ENCODE measurements at regions not wholly inside any gene's neighbourhood (a gene's known extent, or its start where the extent isn't known, plus 50 kb on each side); places are given as distances from the start of the nearest gene placed in this dataset.
"Not testable (repeated sequence)": the region's sequence is repeated elsewhere in the genome, so short reads cannot be mapped to it uniquely, and the experiment has no call there.

DNA sequence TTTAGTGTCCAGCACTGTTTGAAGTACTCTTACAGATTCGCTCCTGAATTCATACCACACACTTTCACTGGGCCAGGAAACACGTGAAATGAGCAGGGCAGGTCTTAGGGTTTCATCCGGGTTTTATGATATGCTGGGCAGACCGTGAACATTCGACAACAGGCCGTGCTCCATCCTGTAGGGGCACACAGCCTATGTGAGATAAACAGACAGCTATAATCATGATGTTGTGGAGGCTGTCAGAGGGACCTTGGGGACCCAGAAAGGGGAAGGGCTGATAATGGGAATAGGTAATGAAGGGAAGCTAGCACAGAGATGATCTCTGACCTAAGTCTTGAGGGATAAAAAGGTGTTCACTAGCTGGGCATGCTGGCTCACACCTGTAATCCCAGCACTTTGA lies 110.4 kb downstream of the RIN2 start:
- Histone ChIP-seq H3K4me1 (no peaks in the 10 kb centered on the region), H3K4me3 (no peak overlapping the region), H3K9me3 (no peaks in the 10 kb centered on the region), H3K27ac (no peak overlapping the region), H3K36me3 (peaks cover 6 to 13% of the 10 kb centered on the region in 2 donors), H3K27me3 (no peaks in the 10 kb centered on the region)
- TF ChIP-seq, protein P1, sequence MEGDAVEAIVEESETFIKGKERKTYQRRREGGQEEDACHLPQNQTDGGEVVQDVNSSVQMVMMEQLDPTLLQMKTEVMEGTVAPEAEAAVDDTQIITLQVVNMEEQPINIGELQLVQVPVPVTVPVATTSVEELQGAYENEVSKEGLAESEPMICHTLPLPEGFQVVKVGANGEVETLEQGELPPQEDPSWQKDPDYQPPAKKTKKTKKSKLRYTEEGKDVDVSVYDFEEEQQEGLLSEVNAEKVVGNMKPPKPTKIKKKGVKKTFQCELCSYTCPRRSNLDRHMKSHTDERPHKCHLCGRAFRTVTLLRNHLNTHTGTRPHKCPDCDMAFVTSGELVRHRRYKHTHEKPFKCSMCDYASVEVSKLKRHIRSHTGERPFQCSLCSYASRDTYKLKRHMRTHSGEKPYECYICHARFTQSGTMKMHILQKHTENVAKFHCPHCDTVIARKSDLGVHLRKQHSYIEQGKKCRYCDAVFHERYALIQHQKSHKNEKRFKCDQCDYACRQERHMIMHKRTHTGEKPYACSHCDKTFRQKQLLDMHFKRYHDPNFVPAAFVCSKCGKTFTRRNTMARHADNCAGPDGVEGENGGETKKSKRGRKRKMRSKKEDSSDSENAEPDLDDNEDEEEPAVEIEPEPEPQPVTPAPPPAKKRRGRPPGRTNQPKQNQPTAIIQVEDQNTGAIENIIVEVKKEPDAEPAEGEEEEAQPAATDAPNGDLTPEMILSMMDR (IDR thresholded peaks at IDR 0.05) = no peak
- no peak for DNase-seq (ENCODE audit: low spot score in 2 of 2)
- intact Hi-C loops (cut with DNase I) = no loop called here

DNA sequence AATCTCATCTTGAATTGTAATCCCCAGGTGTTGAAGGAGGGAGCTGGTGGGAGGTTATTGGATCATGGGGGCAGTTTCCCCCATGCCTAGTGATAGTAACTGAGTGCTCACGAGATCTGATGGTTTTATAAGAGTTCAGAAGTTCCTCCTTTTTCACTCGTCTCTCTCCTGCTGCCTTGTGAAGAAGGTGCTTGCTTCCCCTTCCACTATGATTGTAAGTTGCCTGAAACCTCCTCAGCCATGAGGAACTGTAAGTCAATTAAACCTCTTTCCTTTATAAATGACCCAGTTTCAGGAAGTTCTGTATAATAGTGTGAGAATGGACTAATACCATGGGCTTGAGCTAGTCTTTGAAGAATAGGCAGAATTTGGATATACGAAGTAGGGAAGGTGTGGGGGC lies 113.9 kb downstream of the RIN2 start:
- no peaks in the 10 kb centered on the region for H3K27me3 ChIP-seq
- no peak overlapping the region for H3K27ac ChIP-seq
- DNase-seq (ENCODE audit: low spot score in 2 of 2) = no peak
- no peaks in the 10 kb centered on the region for H3K9me3 ChIP-seq
- TF ChIP-seq, protein P1 (IDR thresholded peaks at IDR 0.05) = no peak
- no peak overlapping the region for H3K4me3 ChIP-seq
- H3K36me3 ChIP-seq = peaks cover 6 to 13% of the 10 kb centered on the region in 2 donors
- intact Hi-C loops (cut with DNase I) = no loop called here
- peaks cover 0 to 3% of the 10 kb centered on the region in 2 donors for H3K4me1 ChIP-seq

DNA sequence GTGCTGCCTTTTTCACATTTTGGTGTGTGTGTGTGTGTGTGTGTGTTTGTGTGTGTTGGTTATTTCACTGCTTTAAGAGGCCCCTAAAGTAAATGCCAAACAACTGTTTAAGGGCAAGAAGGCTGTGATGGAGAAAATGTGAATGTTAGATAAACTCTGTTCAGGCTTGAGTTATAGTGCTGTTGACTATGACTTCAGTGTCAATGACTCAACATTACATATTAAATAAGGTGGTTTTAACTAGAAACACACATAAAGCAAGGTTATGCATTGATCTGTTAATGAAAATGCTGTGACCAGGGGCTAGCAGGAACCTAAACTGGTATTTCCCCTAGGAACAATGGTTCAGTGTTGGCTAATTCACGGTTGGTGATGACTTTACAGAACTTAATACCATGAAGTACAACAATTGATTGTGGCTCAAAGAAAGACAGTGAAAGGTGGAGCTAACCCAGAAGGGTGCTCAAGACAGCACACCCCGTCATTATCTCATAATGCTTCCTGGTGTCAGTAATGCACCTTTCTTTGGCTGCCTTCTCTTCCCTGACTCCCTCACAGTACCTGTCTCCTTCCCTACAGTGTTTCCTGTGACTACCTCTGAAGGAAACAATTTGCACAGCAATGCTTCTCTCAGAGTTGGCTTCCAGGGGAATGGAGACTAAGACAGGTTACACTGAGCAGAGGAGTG lies 116.1 kb downstream of the RIN2 start:
- TF ChIP-seq, protein P1 (IDR thresholded peaks at IDR 0.05) = no peak

DNA sequence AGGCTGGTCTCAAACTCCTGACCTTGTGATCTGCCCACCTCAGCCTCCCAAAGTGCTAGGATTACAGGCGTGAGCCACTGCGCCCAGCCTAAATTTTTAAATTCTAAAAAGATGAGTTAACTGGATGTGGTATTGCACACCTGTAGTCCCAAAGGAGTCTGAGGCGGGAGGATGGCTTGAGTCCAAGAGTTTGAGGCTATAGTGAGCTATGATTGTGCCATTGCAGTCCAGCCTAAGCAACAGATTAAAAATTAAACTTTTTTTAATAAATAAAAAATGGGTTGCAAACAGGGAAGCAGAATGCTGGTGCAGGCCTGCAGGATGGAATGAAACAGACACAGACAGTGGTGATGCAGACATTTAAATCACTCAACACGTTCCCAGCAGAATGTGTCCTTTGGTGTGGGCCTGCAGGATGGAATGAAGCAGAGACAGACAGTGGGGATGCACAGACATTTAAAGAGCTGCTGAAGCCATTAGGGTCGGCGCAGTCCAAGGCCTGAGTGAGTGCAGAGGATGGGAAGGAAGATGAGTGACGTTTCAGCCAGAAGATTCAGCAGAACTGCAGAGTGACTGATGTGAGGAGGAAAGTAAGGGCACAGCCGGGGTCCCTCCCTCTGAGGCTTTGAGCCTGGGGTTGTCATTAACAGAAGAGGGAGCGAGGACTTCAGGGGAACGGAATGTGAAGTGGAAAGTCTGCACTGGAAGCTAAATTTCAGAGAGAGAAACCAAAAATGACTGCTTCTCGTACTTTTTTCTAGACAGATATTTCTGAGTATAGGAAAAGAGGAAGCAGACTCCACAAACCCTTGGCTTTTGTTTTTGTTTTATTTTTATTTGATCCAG lies 117.5 kb downstream of the RIN2 start:
- no peaks in the 10 kb centered on the region for H3K9me3 ChIP-seq
- peak overlapping the region; percentile 60 to 71 for H3K27ac ChIP-seq
- DNase-seq (ENCODE audit: low spot score in 2 of 2) = no peak
- intact Hi-C loops (cut with DNase I) = no loop called here
- peaks cover 6 to 13% of the 10 kb centered on the region in 2 donors for H3K36me3 ChIP-seq
- H3K4me1 ChIP-seq = peaks cover 0 to 3% of the 10 kb centered on the region in 2 donors
- TF ChIP-seq, protein P1 (IDR thresholded peaks at IDR 0.05) = no peak
- H3K27me3 ChIP-seq = no peaks in the 10 kb centered on the region
- H3K4me3 ChIP-seq = peak overlapping the region in 1 of 2 donors; percentile 23

More for the DNA sequence above, 116.1 kb downstream of the RIN2 start:
- DNase-seq (ENCODE audit: low spot score in 2 of 2) = no peak
- Histone ChIP-seq H3K27me3 (no peaks in the 10 kb centered on the region), H3K27ac (no peak overlapping the region), H3K9me3 (no peaks in the 10 kb centered on the region), H3K4me3 (no peak overlapping the region), H3K4me1 (peaks cover 0 to 3% of the 10 kb centered on the region in 2 donors), H3K36me3 (peaks cover 6 to 13% of the 10 kb centered on the region in 2 donors)
- intact Hi-C loops (cut with DNase I) = no loop called here

DNA sequence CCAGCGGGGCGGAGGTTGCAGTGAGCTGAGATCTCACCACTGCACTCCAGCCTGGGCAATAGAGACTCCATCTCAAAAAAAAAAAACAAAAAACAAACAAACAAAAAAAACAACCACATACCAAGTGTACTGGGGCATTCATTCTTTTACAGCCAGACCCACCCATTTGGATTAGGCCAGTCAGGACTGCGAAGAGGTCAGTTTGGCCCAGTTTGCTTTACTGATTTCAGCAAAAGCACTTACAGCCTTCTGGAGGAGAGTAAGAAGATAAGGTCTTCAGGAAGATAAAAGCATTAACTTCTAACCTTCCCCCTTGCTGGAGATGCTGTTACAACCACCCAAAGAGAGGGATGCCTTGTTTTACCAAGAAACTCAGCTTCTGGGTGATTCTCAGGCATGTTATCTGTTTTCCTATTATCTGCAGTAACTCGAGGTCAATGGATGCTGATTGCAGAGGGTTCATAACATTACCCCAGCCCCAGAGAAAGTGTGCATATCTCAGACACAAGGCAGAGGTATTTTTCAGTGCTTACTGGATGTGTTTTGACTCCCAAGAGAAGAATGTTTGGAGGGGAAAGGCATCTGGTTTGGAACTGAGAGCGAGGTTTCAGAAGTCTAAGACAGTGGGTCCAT lies 118.9 kb downstream of the RIN2 start:
- intact Hi-C loops (cut with DNase I) = no loop called here
- H3K4me1 ChIP-seq = peaks cover 0 to 3% of the 10 kb centered on the region in 2 donors
- TF ChIP-seq, protein P1 (IDR thresholded peaks at IDR 0.05) = no peak
- H3K27me3 ChIP-seq = no peaks in the 10 kb centered on the region
- H3K4me3 ChIP-seq = no peak overlapping the region
- peak overlapping the region; percentile 60 to 71 for H3K27ac ChIP-seq
- no peaks in the 10 kb centered on the region for H3K9me3 ChIP-seq
- peaks cover 6 to 8% of the 10 kb centered on the region in 2 donors for H3K36me3 ChIP-seq
- DNase-seq (ENCODE audit: low spot score in 2 of 2) = no peak

DNA sequence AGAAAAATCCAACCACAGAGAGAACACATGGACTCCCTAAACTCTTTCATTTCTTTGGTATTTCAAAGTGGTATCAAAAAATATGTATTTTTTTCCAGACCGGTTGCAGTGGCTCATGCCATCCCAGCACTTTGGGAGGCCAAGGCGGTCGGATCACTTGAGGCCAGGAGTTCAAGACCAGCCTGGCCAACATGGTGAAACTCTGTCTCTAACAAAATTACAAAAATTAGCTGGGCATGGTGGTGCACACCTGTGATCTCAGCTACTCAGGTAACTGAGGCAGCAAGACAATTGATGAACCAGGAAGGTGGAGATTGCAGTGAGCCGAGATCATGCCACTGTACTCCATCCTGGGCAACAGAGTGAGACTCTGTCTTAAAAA lies 121.8 kb downstream of the RIN2 start:
- intact Hi-C loops (cut with DNase I) = loop anchor here (10.0 kb wide), 1 partner anchor 65 kb away; no protein-coding TSS in a partner anchor
- not testable (repeated sequence) for H3K27ac ChIP-seq; DNase-seq (ENCODE audit: low spot score in 2 of 2); H3K9me3 ChIP-seq; H3K27me3 ChIP-seq; H3K4me3 ChIP-seq; H3K4me1 ChIP-seq; H3K36me3 ChIP-seq
